WERI-Rb-1 (cell line): ENCODE measurements at regions not wholly inside any gene's neighbourhood (a gene's known extent, or its start where the extent isn't known, plus 50 kb on each side); places are given as distances from the start of the nearest gene placed in this dataset.
"Not testable (repeated sequence)": the region's sequence is repeated elsewhere in the genome, so short reads cannot be mapped to it uniquely, and the experiment has no call there.

Experiments used
- DNase-seq: peaks from one replicate; pipeline ENCODE4 v3.0.0-alpha.2; 2020
- H3K27ac ChIP-seq: fragments of 250-450 bp; sonication (Bioruptor Pico); 2 replicates; pipeline ENCODE4 v1.5.1; 2020; ENCODE audit warnings: mild to moderate bottlenecking, moderate library complexity
- H3K27me3 ChIP-seq: fragments of 250-450 bp; sonication (Bioruptor Pico); 2 replicates; pipeline ENCODE4 v1.5.1; 2021; ENCODE audit warnings: mild to moderate bottlenecking, low read depth, moderate library complexity; ENCODE audit not compliant: insufficient read depth, severe bottlenecking
- H3K36me3 ChIP-seq: fragments of 250-450 bp; sonication (Bioruptor Pico); 2 replicates; pipeline ENCODE4 v1.5.1; 2020; ENCODE audit warnings: mild to moderate bottlenecking, moderate library complexity
- H3K4me3 ChIP-seq: 2 replicates; pipeline ENCODE4 v1.5.1; 2011; ENCODE audit warnings: low read depth, mild to moderate bottlenecking, control low read depth, low read length
- H3K9me3 ChIP-seq: fragments of 250-450 bp; sonication (Bioruptor Pico); 2 replicates; pipeline ENCODE4 v1.5.1; 2021; ENCODE audit warnings: mild to moderate bottlenecking, moderate library complexity; ENCODE audit not compliant: severe bottlenecking

- H3K9me3 ChIP-seq, DNase-seq, H3K27me3 ChIP-seq, H3K36me3 ChIP-seq, H3K4me3 ChIP-seq, H3K27ac ChIP-seq: not testable (repeated sequence)
Measured at GRCh38 chr2:87602118-87602517, 145.8 kb upstream of the PLGLB2 start.

DNA sequence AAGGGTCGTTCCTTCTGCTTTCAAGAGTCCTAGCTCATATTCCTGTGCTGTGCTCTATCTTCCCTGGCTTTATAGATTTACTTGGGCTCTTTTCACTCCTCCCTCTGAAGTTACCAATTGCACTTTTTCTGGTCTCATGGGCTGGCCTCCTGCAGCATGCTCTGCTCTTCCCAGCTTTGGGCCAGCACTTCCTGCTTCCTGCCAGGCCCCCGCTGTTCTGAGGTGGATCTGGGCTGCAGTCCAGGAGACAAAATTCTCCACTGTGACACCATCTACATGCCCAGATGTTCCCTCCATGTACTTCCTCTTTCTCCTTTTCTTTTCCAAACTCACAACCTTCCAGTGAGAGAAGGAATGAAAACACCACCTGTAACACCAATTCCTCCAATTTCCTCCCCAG is 145.2 kb upstream of the PLGLB2 start:
- not testable (repeated sequence) for H3K9me3 ChIP-seq, H3K4me3 ChIP-seq, H3K27ac ChIP-seq, DNase-seq, H3K36me3 ChIP-seq, H3K27me3 ChIP-seq

GRCh38 chr2:87603418-87604278 is 144.2 kb upstream of the PLGLB2 start:
- H3K27me3 ChIP-seq, H3K27ac ChIP-seq, H3K36me3 ChIP-seq, H3K9me3 ChIP-seq, DNase-seq, H3K4me3 ChIP-seq: not testable (repeated sequence)

- H3K27ac ChIP-seq = not testable (repeated sequence)
Measured at GRCh38 chr2:87604279-87604818, 143.5 kb upstream of the PLGLB2 start.

GRCh38 chr2:87604980-87605379 is 142.9 kb upstream of the PLGLB2 start:
- H3K27ac ChIP-seq, DNase-seq, H3K4me3 ChIP-seq, H3K36me3 ChIP-seq, H3K9me3 ChIP-seq, H3K27me3 ChIP-seq: not testable (repeated sequence)

More at GRCh38 chr2:87604279-87604818, 143.5 kb upstream of the PLGLB2 start:
- not testable (repeated sequence) for H3K4me3 ChIP-seq, DNase-seq, H3K36me3 ChIP-seq, H3K9me3 ChIP-seq, H3K27me3 ChIP-seq

GRCh38 chr2:87608377-87609166 is 139.3 kb upstream of the PLGLB2 start:
- not testable (repeated sequence) for H3K27me3 ChIP-seq, H3K9me3 ChIP-seq, DNase-seq, H3K27ac ChIP-seq, H3K36me3 ChIP-seq, H3K4me3 ChIP-seq

GRCh38 chr2:87610974-87611373 is 136.9 kb upstream of the PLGLB2 start:
- H3K27me3 ChIP-seq, H3K9me3 ChIP-seq, DNase-seq, H3K4me3 ChIP-seq, H3K27ac ChIP-seq, H3K36me3 ChIP-seq: not testable (repeated sequence)

DNA sequence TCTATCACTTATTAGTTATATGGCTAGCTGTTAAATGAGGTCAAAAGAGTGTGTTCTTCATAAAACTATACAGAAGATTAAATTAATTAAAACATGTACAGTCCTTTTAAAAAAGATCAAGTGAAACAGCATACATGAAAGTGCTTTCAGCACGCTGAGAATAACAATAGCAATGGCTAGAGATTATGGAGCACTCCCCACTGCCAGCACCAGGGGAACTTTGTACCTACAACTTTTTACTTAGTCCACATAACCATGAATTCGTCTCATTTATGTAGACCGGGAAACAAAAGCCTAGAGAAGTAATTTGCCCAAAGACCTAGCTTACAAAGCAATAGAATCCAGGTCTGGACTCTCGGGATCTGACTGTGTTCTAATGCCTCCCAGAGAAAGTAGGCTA is 136.5 kb upstream of the PLGLB2 start:
- H3K27ac ChIP-seq, DNase-seq, H3K9me3 ChIP-seq, H3K27me3 ChIP-seq, H3K4me3 ChIP-seq, H3K36me3 ChIP-seq: not testable (repeated sequence)

- not testable (repeated sequence) for H3K36me3 ChIP-seq, H3K27me3 ChIP-seq, H3K27ac ChIP-seq, H3K4me3 ChIP-seq, DNase-seq, H3K9me3 ChIP-seq
Measured at GRCh38 chr2:87611956-87612355, 135.9 kb upstream of the PLGLB2 start.

- H3K36me3 ChIP-seq, H3K27ac ChIP-seq, H3K9me3 ChIP-seq, DNase-seq, H3K27me3 ChIP-seq, H3K4me3 ChIP-seq: not testable (repeated sequence)
Measured at GRCh38 chr2:87614829-87615434, 133.0 kb upstream of the PLGLB2 start.

- not testable (repeated sequence) for H3K27me3 ChIP-seq, H3K36me3 ChIP-seq, H3K27ac ChIP-seq, DNase-seq, H3K4me3 ChIP-seq, H3K9me3 ChIP-seq
Measured at GRCh38 chr2:87619121-87619520, 128.8 kb upstream of the PLGLB2 start.

DNA sequence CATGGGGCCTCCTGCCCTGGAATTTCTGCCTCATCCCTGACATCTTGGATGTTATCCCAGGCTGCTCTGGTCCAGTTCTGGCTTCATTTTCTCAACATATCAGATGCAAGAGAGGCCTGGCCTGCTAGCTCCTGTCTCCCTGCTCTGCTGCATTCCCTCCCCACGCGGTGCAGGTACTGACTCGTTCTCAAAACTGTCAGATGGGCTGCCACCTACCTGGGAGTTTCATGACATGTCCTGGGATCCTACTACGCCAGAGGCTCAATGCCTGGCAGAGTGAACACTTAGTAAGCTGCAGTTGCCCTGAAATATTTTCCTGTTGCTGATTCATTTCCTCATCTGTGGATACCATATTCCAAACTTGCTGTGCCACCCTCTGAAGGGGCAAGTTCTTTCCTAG is 126.7 kb upstream of the PLGLB2 start:
- H3K27me3 ChIP-seq, H3K36me3 ChIP-seq, H3K9me3 ChIP-seq, H3K4me3 ChIP-seq, H3K27ac ChIP-seq, DNase-seq: not testable (repeated sequence)

DNA sequence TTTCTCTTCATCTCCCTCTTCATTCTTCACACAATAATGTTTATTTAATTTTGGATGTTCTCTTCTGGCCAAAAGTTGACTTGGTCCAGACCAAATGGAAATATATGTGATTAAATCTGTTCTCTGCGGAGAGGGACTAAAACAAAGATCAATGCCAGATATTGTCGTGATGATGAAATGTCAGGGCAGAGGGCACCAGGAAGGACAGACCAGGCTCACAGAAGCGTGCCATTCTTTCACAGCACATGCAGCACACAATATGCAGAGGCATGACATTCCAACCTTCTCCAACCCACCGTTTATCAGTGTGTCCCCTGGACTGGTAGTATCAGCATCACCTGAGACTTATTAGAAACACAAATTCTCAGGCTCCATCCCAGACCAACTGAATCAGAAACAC is 125.2 kb upstream of the PLGLB2 start:
- H3K36me3 ChIP-seq, H3K27me3 ChIP-seq, H3K4me3 ChIP-seq, H3K9me3 ChIP-seq, DNase-seq, H3K27ac ChIP-seq: not testable (repeated sequence)
